Pancreas (tissue), 10 donors: ENCODE measurements at regions not wholly inside any gene's neighbourhood (a gene's known extent, or its start where the extent isn't known, plus 50 kb on each side); places are given as distances from the start of the nearest gene placed in this dataset.

ENCODE experiments used
- ATAC-seq, 4 donors: fragments of 200-7000 bp; cut with Tn5 transposase; one replicate each; pipeline versions ENCODE4 v1.8.0 to v1.9.1; 2020; ENCODE audit warnings: mild to moderate bottlenecking in 4 of 4, moderate library complexity in 4 of 4
- DNase-seq, 6 donors: peaks; one replicate each; pipeline ENCODE4 v3.0.0-alpha.2; 2020
- FAIRE-seq: peaks from 2 replicates; lab custom pipeline; 2012; peaks lifted over from hg19 to GRCh38; lab: Jason Lieb, UNC
- H3K27ac ChIP-seq, 4 donors: fragments of 200-600 bp; sonication (generic); 1 replicate in 3 of 4; 2 replicates in 1 of 4; pipeline versions ENCODE4 v1.5.0 to v1.8.0; 2020
- H3K27me3 ChIP-seq, 4 donors: fragments of 200-600 bp; one replicate each; pipeline ENCODE4 v1.8.0; 2021
- H3K36me3 ChIP-seq, 3 donors: fragments of 200-600 bp; sonication (generic) in 1 of 3; one replicate each; pipeline versions ENCODE4 v1.5.0 to v1.8.0; 2020 to 2021
- H3K4me1 ChIP-seq, 3 donors: fragments of 200-600 bp; one replicate each; pipeline ENCODE4 v1.8.0; 2021
- H3K4me3 ChIP-seq, 4 donors: fragments of 200-600 bp; sonication (generic) in 2 of 4; one replicate each; pipeline versions ENCODE4 v1.5.0 to v1.8.0; 2020 to 2021
- H3K9me3 ChIP-seq, 4 donors: fragments of 200-600 bp; one replicate each; pipeline ENCODE4 v1.8.0; 2021
- CTCF ChIP-seq, 4 donors: fragments of 200-600 bp; sonication (generic) in 3 of 4; IDR thresholded peaks; one replicate each; pipeline versions ENCODE4 v1.5.0 to v1.8.0; 2021; ENCODE audit warnings: antibody characterized with exemption in 4 of 4
- WGBS, 2 donors: extraction: QIAGEN DNeasy Blood & Tissue Kit; methylation state at CpG; one replicate each; pipeline ENCODE4 v1.1.7; 2013; 5-methylcytosine and 5-hydroxymethylcytosine counted together
- intact Hi-C, 3 donors: fragments of 100-400 bp; cut with DNase I; formaldehyde crosslinking; loops; one replicate each; pipeline versions ENCODE4 v1.11.1 to v1.14.2; 2022
- donor health status: healthy with polysubstance abuse.
- donor health status: DM: no; HTN: no; CAD: no; lungs with moderate emphysema.
- donor health status: DM: no; HTN: no; CAD: no.
- donor health status: control.
- donor health status: control.
- donor health status: Bipolar disorder and iron deficiency.
- donor health status: DM: yes; HTN: yes; CAD: no.
- donor health status: DM: no; HTN: no; CAD: no.
- donor health status: DM: no; HTN: no; CAD: no.
- donor health status: DM: yes; HTN: yes; CAD: no.

DNA sequence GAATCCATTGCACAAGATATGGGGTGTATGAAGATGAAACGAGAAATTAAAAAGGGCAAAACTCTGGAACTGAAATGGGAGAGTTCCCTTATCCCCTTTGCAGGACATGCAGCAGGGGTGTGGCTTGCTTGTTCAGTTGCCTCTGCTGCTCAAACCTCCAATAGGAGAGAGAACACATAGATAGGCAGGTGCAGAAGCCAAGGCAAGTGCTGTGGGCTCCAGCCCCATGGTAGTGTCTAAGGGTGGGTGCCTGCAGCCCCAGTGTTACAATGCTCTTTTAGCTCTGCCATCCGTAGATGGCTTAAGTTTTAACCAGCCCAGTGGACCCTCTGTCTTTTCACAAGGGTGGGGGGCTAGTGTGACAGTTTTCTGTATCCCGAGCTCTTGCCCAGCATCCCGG, 69.7 kb downstream of the CMAS start:
- intact Hi-C loops = no loop called here
- FAIRE-seq (no peak), DNase-seq (no peak), ATAC-seq (no peak)
- no peaks in the 10 kb centered on the region for H3K9me3 ChIP-seq
- no peak overlapping the region for H3K4me3 ChIP-seq
- no peak for TF ChIP-seq CTCF (IDR thresholded peaks at IDR 0.05)
- peaks cover 0 to 3% (median 0%) of the 10 kb centered on the region in 4 donors for H3K27me3 ChIP-seq
- H3K27ac ChIP-seq = no peak overlapping the region
- no peaks in the 10 kb centered on the region for H3K36me3 ChIP-seq
- no peaks in the 10 kb centered on the region for H3K4me1 ChIP-seq
- WGBS, 2 donors = 69 to 72% methylated on average over 4 of the region's 4 CpGs

DNA sequence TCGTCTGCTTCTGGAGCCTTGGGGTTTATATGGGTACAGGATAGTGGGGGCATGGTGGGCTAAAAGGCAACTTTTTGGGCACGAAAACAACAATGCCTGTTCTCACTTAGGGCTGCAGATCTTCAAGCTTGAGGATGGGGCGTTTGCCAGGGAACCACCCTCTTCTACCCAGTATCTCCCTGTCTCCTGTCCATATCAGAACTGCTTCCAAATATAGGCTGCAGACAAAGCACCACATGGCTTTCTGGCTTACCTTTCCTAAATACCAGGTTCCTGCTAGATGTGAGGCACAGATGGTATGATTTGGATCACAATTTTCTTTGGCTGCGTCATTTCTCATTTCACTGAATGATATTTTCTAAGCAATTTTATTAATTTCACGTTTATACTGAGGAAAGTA, 70.4 kb downstream of the CMAS start:
- ATAC-seq (no peak), FAIRE-seq (no peak)
- intact Hi-C loops = no loop called here

DNA sequence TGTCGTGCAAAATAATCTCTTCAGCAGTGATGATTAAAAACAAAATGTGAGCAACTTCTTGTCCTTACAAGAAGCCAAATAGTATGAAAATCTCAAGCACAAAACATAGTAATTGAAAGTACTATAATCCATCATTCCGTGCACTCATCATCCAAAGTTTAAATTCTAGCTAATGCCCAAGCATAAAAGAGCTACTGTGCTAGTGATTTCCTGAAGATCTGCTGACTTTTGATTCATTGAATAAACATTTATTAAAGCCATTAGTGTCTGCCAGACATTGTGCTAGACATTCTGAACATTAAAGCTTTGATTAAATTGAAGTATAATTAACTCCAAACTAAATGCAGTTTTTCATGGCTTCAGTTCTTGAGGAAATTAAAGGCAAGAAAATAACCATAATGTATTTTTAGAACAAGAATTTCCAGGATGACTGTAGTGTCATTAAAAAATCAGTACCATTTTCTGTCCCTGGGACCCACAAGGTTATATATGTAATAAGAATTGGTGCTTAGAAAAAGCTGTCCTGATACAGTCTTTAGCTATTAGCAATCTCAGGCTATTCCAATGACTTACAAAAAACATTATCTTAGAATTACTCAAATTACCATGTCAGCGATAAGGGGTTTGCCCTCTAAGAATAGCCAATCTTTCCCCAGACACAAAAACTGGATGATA, 71.7 kb downstream of the CMAS start:
- intact Hi-C loops = no loop called here
- Histone ChIP-seq H3K9me3 (no peaks in the 10 kb centered on the region), H3K27me3 (peaks cover 0 to 3% (median 0%) of the 10 kb centered on the region in 4 donors), H3K36me3 (no peaks in the 10 kb centered on the region), H3K4me3 (no peak overlapping the region), H3K4me1 (no peaks in the 10 kb centered on the region), H3K27ac (no peak overlapping the region)
- DNase-seq (no peak), ATAC-seq (no peak), FAIRE-seq (no peak)
- WGBS, 2 donors = 55 to 60% methylated on average over 3 of the region's 3 CpGs
- TF ChIP-seq CTCF (IDR thresholded peaks at IDR 0.05) = no peak

More for the DNA sequence above, 70.4 kb downstream of the CMAS start:
- TF ChIP-seq CTCF (IDR thresholded peaks at IDR 0.05) = no peak
- Histone ChIP-seq H3K4me1 (no peaks in the 10 kb centered on the region), H3K4me3 (no peak overlapping the region), H3K27me3 (peaks cover 0 to 3% (median 0%) of the 10 kb centered on the region in 4 donors), H3K9me3 (no peaks in the 10 kb centered on the region), H3K36me3 (no peaks in the 10 kb centered on the region), H3K27ac (no peak overlapping the region)
- 50 to 61% methylated on average over 5 of the region's 5 CpGs for WGBS, 2 donors
- no peak for DNase-seq

- TF ChIP-seq CTCF (IDR thresholded peaks at IDR 0.05) = no peak
- FAIRE-seq = no peak
Observed at GRCh38 chr12:22118238-22118790, 72.3 kb downstream of the CMAS start.

GRCh38 chr12:22121224-22121623, 75.2 kb downstream of the CMAS start:
- no peak for FAIRE-seq
- Histone ChIP-seq H3K4me3 (no peak overlapping the region), H3K27me3 (no peaks in the 10 kb centered on the region), H3K4me1 (no peaks in the 10 kb centered on the region), H3K27ac (no peak overlapping the region), H3K36me3 (no peaks in the 10 kb centered on the region), H3K9me3 (no peaks in the 10 kb centered on the region)
- peak in 2 of 6 donors; percentile 19 to 29 for DNase-seq
- TF ChIP-seq CTCF (IDR thresholded peaks at IDR 0.05) = no peak
- ATAC-seq = no peak
- intact Hi-C loops = no loop called here
- 30 to 31% methylated on average over 4 of the region's 4 CpGs for WGBS, 2 donors

More at GRCh38 chr12:22118238-22118790, 72.3 kb downstream of the CMAS start:
- WGBS, 2 donors = 32 to 42% methylated on average over 3 of the region's 3 CpGs
- H3K4me3 ChIP-seq = no peak overlapping the region
- no peaks in the 10 kb centered on the region for H3K4me1 ChIP-seq
- H3K36me3 ChIP-seq = no peaks in the 10 kb centered on the region
- no peak for ATAC-seq
- H3K9me3 ChIP-seq = no peaks in the 10 kb centered on the region
- peaks cover 0 to 3% (median 0%) of the 10 kb centered on the region in 4 donors for H3K27me3 ChIP-seq
- intact Hi-C loops = no loop called here
- DNase-seq = no peak
- no peak overlapping the region for H3K27ac ChIP-seq
